ENCODE measurements at regions not wholly inside any gene's neighbourhood (a gene's known extent, or its start where the extent isn't known, plus 50 kb on each side); places are given as distances from the start of the nearest gene placed in this dataset.
"Not testable (repeated sequence)": the region's sequence is repeated elsewhere in the genome, so short reads cannot be mapped to it uniquely, and the experiment has no call there.

GRCh38 chr11:87970762-87971161, 204.5 kb downstream of the RAB38 start:
- no peak for DNase-seq (ENCODE audit: low read depth)

DNA sequence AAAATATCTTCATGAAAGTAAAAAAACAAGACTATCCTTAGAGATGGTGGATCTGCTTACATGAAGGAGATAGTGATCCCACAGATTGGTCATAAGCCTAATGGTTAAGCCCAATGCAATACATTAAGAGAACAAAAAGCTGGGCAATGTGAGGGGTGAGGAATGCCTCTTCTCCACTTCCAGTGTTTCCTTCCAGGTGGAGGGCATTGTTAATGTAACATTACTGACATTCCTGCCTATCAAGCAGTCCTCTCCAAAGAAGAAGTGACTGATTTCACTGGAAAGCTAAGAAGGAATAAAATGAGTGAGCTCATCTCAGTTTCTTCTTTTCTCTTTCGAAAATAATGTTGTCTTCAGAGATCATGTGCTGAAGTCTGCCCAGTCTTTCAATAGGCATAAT, 207.8 kb downstream of the RAB38 start:
- DNase-seq (ENCODE audit: low read depth) = no peak

DNA sequence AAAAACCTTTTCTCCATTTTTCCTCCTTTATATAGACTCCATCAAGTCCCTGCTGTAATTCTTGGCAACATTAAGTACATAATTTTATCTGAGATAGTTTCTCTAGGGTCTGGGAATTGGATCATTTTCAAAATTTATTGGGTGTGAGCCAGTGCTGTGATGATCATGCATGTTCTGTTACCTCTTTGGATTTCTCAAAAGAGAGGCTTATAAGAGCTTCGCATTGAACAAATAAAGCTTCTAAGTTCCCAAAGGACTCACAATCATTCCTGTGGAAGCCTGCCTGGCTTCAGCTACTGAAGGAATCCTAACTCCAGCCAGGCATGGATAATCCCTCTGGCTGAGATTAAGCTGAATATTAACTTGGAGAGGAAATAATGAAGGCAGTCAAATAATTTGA, 208.5 kb downstream of the RAB38 start:
- no peak for DNase-seq (ENCODE audit: low read depth)

- DNase-seq (ENCODE audit: low read depth) = no peak
Measured at GRCh38 chr11:87966216-87966615, 209.0 kb downstream of the RAB38 start.

GRCh38 chr11:87961606-87962005, 213.6 kb downstream of the RAB38 start:
- no peak for DNase-seq (ENCODE audit: low read depth)

DNA sequence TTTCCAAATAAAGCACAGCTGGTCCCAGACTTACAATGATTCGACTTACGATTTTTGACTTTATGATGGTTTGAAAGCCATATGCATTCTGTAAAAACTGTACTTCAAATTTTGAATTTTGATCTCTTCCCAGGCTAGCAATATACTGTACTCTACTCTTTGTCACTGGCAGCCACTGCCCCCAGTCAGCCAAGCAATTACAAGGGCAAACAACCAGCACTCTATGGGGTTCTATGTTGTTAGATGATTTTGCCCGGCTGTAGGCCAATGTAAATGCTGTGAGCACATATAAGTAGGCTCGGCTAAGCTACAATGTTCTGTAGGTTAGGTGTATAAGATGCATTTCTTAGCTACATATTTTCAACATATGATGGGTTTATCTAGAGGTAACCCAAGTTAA, 217.3 kb downstream of the RAB38 start:
- DNase-seq (ENCODE audit: low read depth) = no peak

DNA sequence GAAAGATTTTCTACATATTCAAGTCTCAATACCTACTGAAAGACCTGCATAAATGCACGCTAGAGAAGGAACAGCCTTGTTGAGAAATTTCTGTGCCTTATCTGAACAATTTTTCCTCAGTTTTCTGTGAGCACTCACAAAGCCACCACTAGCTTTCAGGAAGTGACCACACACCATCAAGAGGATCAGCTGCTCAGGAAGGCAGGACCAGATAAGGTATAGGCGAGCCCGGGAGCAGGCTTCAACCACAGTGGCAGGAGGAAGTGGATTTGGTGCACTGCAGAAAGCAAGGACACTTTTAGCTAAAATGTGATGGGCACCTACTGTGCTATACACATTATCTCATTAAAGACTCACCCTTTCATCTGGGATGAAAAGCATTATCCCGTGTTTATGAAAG, 220.8 kb downstream of the RAB38 start:
- DNase-seq (ENCODE audit: low read depth) = peak; percentile 82

GRCh38 chr11:87942786-87943185, 232.5 kb downstream of the RAB38 start:
- no peak for DNase-seq (ENCODE audit: low read depth)

- no peak for DNase-seq (ENCODE audit: low read depth)
Measured at GRCh38 chr11:87934182-87934581, 241.1 kb downstream of the RAB38 start.

- DNase-seq (ENCODE audit: low read depth) = no peak
Measured at GRCh38 chr11:87926250-87926970, 248.8 kb downstream of the RAB38 start.

- no peak for DNase-seq (ENCODE audit: low read depth)
Measured at GRCh38 chr11:87924125-87924524, 251.1 kb downstream of the RAB38 start.

DNA sequence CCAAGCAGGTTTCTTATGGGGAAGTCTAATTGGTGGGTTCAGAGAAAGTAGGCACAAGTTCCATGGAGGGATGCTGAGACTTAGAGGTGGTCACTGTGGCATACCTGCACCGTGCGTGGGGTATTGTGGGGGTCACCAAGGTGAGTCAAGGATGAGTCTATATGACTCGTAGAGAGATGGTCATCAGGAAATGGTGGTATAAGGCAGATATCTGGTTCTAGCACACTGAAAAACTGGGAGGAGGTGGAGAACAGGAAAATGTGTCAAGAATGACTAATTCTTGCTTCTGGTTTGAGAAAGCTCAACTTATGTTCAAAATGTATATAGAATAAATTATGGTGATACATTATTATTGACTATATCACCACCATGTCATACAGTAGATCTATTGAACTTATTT, 258.1 kb downstream of the RAB38 start:
- no peak for DNase-seq (ENCODE audit: low read depth)

- no peak for DNase-seq (ENCODE audit: low read depth)
Measured at GRCh38 chr11:87909178-87909577, 266.1 kb downstream of the RAB38 start.

DNA sequence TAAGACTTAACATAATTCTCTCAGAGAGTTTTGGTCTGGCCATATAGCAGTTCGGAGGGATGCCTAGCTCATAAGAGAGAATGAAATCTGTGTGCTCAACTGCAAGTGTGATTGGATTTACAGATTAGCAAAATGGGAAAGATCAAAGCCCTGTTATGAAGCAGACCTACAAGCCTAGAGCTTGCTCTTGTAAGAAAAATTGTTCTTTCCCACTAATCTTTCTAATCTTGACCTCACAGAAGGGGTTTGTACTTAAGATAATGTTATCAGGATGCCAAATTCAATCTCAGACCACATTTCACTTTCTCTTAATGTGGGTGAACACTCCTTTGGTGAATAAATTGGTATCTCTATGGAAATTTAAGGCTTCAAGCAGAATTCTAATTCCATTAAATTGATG, 267.2 kb downstream of the RAB38 start:
- DNase-seq (ENCODE audit: low read depth) = peak; percentile 3

GRCh38 chr11:87903345-87903744, 271.9 kb downstream of the RAB38 start:
- no peak for DNase-seq (ENCODE audit: low read depth)

GRCh38 chr11:87901341-87901740, 273.9 kb downstream of the RAB38 start:
- DNase-seq (ENCODE audit: low read depth) = no peak

- no peak for DNase-seq (ENCODE audit: low read depth)
Measured at GRCh38 chr11:87897921-87898320, 277.3 kb downstream of the RAB38 start.

DNA sequence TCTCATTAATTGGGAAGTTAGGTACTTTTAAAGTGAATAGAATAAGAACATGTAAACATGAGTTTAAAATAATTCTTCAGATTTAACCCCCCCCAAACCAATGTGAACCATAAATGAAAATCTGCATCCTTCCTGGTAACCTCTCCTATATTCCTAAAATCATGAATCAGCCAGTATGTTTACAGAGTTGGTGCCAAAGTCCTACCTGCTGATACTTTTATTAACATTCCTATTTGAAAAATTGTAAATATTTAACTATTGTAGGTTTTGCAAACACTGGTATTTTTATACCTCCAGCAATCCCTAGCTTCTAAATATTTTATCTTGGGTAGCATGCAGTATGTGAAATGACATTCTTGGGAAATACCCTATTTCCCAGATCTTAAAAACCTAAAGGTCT, 278.2 kb downstream of the RAB38 start:
- no peak for DNase-seq (ENCODE audit: low read depth)

DNA sequence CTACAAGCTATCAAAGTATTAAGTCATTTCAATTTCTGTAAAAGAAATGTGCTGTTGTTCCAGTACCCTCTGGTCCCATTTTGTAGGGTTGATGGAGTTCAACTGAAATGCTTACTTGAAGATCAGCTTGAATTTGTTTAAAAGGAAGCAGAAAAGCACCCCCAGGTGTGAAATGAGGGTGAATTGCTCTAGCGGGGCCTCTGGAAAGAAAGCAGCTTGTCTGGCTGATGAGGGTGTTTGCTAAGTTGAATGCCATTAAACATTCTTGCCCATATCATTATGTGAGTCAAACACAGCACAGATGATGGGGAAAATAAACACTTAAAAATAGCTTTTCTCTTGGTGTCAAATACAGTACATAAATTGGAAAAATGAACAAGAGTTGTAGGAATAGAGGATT, 280.3 kb downstream of the RAB38 start:
- no peak for DNase-seq (ENCODE audit: low read depth)

DNA sequence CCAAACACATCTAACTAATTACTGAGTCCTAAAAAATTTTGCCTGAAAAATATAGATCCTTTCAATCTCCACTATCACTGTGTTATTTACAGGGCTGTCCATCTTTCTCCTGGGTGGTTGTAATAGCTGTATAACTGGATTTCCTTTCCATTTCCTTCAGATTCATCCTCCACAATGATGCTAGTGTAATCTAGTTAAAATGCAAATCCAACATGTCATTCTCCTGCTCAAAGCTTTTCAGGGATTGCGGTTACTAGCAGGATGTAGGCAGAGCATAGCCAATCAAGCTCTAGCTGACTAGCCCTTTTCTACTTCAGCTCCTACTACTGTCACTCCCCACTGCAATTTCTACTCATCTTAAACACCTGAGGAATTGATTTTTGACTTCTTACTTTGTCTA, 283.0 kb downstream of the RAB38 start:
- no peak for DNase-seq (ENCODE audit: low read depth)

- DNase-seq (ENCODE audit: low read depth) = no peak
Measured at GRCh38 chr11:87889126-87889525, 286.1 kb downstream of the RAB38 start.

DNA sequence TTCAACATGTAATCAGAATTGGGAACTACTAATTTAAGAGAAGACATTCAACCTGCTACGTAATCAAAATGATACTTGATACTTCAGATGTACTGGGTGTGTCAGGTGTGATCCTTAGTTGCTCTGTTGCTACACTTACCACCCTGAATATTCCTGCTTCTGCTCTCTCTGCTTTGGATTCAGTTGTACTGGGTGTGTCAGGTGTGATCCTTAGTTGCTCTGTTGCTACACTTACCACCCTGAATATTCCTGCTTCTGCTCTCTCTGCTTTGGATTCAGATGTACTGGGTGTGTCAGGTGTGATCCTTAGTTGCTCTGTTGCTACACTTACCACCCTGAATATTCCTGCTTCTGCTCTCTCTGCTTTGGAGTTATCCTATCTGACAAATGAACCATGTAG, 290.2 kb downstream of the RAB38 start:
- DNase-seq (ENCODE audit: low read depth) = not testable (repeated sequence)

DNA sequence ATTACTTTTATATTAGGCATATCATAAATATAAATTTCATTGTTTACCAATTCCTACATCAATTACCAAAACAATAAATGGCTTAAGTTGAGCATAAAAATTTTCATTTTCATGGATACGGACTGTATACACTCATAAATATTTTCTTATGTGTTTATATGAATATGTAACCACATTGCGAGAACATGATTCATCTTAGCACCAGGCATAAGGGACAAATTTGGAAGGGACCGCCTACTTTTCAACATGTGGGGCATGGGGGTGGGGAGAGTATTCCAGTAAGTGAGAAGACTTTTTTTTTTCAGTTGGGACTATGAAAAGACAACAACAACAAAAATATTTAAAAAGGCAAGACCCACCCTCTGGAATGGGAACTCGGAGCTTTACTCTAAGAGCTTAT, 296.1 kb downstream of the RAB38 start:
- no peak for DNase-seq (ENCODE audit: low read depth)

DNA sequence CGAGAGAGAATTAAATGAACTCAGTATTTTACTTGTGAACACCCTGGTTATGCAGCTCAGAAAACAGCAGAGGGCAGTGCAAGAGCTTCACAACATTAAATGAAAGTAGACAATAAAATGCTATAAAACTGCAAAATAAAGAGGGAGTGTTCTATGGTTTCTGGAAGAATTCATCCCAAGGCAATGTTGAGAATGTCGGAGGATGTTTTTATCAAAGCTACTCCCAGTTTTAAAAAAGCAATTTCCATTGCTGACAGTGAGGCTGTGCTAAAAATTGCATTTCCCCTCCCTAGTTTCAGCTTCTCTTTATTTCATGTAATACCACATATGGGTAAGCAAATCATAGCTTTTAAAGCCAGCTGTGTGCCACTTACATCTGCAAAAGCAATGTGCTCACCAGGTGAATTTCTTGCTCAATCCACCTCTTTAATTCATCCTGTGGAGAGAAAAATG, 296.8 kb downstream of the RAB38 start:
- peak; percentile 8 for DNase-seq (ENCODE audit: low read depth)
